Ishikawa (cell line): ENCODE measurements at regions not wholly inside any gene's neighbourhood (a gene's known extent, or its start where the extent isn't known, plus 50 kb on each side); places are given as distances from the start of the nearest gene placed in this dataset.

Experiments used
- CREB1 ChIP-seq: IDR thresholded peaks from 2 replicates; pipeline ENCODE4 v1.6.1; 2012; ENCODE audit warnings: low read depth
- EP300 ChIP-seq: IDR thresholded peaks from 2 replicates; pipeline ENCODE4 v1.6.1; 2012; ENCODE audit warnings: borderline replicate concordance

DNA sequence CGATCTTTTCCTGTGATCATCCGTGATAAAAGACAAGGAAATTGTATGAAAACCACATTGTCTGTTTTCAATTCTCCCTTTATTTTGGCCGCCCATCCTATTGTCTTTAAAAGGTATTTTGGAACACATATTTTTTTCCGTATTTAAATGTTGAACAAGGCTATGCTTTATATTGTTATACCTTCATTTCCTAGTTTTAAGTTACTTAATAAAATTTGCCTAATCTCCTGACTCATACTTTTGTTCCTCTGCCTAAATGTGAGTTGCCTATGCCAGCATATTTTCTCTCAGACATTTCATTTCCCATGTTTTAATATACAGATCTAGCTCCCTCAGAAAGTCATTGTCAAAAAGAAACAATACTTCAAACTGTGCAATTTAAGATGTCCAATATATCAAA is 104.2 kb downstream of the SLITRK6 start:
- TF ChIP-seq EP300, result no peak
- no peak for TF ChIP-seq CREB1
